GM23338 (cell line): ENCODE measurements at regions not wholly inside any gene's neighbourhood (a gene's known extent, or its start where the extent isn't known, plus 50 kb on each side); places are given as distances from the start of the nearest gene placed in this dataset.

Experiments used
- JUNB ChIP-seq: IDR thresholded peaks from one replicate; pipeline ENCODE4 v1.6.1; 2016; ENCODE audit warnings: antibody characterized with exemption; ENCODE audit not compliant: unreplicated experiment
- TF ChIP-seq, protein P1 (sequence below): IDR thresholded peaks from one replicate; pipeline ENCODE4 v1.6.1; 2018; ENCODE audit warnings: antibody characterized with exemption; ENCODE audit not compliant: unreplicated experiment
- TF ChIP-seq, protein P2 (sequence below), 2 experiments: fragments of 200-600 bp in 1 of 2; sonication (generic) in 1 of 2; conservative IDR thresholded peaks; 2 replicates each; pipeline versions ENCODE4 v1.5.1 to v1.6.1; 2016 to 2017; ENCODE audit warnings: antibody characterized with exemption in 2 of 2, low read depth in 2 of 2, mild to moderate bottlenecking in 2 of 2, moderate library complexity in 1 of 2

DNA sequence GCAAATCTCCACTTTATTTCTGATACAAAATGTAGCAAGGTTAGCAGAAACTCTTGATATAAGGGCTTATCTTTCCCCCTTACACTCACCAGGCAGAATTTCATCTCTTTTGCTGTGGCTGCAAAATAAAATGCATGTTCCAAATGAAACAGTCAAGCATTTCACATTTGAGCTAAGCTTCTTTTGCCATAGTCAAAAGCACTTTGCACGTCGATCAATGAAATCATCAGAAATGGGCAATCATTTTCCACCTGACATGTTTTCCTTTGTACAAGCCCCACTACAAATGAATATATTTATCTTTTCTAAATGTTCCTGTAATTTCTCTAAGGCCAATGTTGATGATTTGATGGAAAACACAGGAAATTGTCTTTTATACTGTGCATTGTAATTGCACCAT lies 178.4 kb downstream of the ANKRD50 start:
- TF ChIP-seq, protein P1, sequence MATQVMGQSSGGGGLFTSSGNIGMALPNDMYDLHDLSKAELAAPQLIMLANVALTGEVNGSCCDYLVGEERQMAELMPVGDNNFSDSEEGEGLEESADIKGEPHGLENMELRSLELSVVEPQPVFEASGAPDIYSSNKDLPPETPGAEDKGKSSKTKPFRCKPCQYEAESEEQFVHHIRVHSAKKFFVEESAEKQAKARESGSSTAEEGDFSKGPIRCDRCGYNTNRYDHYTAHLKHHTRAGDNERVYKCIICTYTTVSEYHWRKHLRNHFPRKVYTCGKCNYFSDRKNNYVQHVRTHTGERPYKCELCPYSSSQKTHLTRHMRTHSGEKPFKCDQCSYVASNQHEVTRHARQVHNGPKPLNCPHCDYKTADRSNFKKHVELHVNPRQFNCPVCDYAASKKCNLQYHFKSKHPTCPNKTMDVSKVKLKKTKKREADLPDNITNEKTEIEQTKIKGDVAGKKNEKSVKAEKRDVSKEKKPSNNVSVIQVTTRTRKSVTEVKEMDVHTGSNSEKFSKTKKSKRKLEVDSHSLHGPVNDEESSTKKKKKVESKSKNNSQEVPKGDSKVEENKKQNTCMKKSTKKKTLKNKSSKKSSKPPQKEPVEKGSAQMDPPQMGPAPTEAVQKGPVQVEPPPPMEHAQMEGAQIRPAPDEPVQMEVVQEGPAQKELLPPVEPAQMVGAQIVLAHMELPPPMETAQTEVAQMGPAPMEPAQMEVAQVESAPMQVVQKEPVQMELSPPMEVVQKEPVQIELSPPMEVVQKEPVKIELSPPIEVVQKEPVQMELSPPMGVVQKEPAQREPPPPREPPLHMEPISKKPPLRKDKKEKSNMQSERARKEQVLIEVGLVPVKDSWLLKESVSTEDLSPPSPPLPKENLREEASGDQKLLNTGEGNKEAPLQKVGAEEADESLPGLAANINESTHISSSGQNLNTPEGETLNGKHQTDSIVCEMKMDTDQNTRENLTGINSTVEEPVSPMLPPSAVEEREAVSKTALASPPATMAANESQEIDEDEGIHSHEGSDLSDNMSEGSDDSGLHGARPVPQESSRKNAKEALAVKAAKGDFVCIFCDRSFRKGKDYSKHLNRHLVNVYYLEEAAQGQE: no peak
- TF ChIP-seq, protein P2, sequence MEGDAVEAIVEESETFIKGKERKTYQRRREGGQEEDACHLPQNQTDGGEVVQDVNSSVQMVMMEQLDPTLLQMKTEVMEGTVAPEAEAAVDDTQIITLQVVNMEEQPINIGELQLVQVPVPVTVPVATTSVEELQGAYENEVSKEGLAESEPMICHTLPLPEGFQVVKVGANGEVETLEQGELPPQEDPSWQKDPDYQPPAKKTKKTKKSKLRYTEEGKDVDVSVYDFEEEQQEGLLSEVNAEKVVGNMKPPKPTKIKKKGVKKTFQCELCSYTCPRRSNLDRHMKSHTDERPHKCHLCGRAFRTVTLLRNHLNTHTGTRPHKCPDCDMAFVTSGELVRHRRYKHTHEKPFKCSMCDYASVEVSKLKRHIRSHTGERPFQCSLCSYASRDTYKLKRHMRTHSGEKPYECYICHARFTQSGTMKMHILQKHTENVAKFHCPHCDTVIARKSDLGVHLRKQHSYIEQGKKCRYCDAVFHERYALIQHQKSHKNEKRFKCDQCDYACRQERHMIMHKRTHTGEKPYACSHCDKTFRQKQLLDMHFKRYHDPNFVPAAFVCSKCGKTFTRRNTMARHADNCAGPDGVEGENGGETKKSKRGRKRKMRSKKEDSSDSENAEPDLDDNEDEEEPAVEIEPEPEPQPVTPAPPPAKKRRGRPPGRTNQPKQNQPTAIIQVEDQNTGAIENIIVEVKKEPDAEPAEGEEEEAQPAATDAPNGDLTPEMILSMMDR (conservative IDR thresholded peaks at IDR 0.05; ENCODE audit: low read depth in 2 of 2): no peak
- no peak for TF ChIP-seq JUNB
